PC-9 (cell line): ENCODE measurements at regions not wholly inside any gene's neighbourhood (a gene's known extent, or its start where the extent isn't known, plus 50 kb on each side); places are given as distances from the start of the nearest gene placed in this dataset.

ENCODE experiments used
- BruUV-seq: library from RNA; stranded (reverse); fragments of 400-500 nt; replicated peaks from 2 replicates; lab custom pipeline; 2021; lab: Mats Ljungman, UMichigan
- CTCF ChIA-PET: fragments of 300-600 bp; sonication (Branson Sonifier 250); formaldehyde crosslinking; loops from one replicate; lab custom pipeline; 2022; ENCODE audit warnings: antibody characterized with exemption; lab: Charles Lee
- POLR2A ChIA-PET: fragments of 300-600 bp; sonication (Branson Sonifier 250); formaldehyde crosslinking; loops from one replicate; lab custom pipeline; 2022; ENCODE audit warnings: antibody characterized with exemption; ENCODE audit not compliant: unreplicated experiment; lab: Charles Lee
- DNase-seq, 2 experiments: peaks; one replicate each; pipeline versions ENCODE4 v3.0.0 to v3.0.0-alpha.2; 2015 to 2022; ENCODE audit warnings: mixed read lengths in 1 of 2
- H2AFZ ChIP-seq: fragments of 200-600 bp; sonication (generic); 2 replicates; pipeline ENCODE4 v1.8.1; 2017; ENCODE audit warnings: antibody characterized with exemption
- H3F3A ChIP-seq: fragments of 200-600 bp; sonication (generic); 2 replicates; pipeline ENCODE4 v1.8.1; 2017; ENCODE audit warnings: antibody characterized with exemption, mild to moderate bottlenecking, low read depth; ENCODE audit not compliant: insufficient read depth
- H3K27ac ChIP-seq: fragments of 200-600 bp; sonication (generic); 2 replicates; pipeline ENCODE4 v1.6.1; 2016; ENCODE audit warnings: mixed run types
- H3K27me3 ChIP-seq: fragments of 200-600 bp; sonication (generic); 2 replicates; pipeline ENCODE4 v1.6.1; 2016; ENCODE audit warnings: low read depth, mixed run types; ENCODE audit not compliant: insufficient read depth
- H3K36me3 ChIP-seq: fragments of 200-600 bp; sonication (generic); 2 replicates; pipeline ENCODE4 v1.6.1; 2016; ENCODE audit warnings: low read depth, mixed run types
- H3K4me1 ChIP-seq: fragments of 200-600 bp; sonication (generic); replicated peaks from 2 replicates; pipeline ENCODE4 v1.6.1; 2016; ENCODE audit warnings: mixed run types; ENCODE audit not compliant: insufficient read depth
- H3K4me2 ChIP-seq: fragments of 200-600 bp; sonication (generic); 2 replicates; pipeline ENCODE4 v1.6.1; 2017; ENCODE audit warnings: mixed run types
- H3K4me3 ChIP-seq: fragments of 200-600 bp; sonication (generic); 2 replicates; pipeline ENCODE4 v1.6.1; 2016; ENCODE audit warnings: mixed run types
- H3K79me2 ChIP-seq: fragments of 200-600 bp; sonication (generic); 2 replicates; pipeline ENCODE4 v1.6.1; 2017; ENCODE audit warnings: low read depth, mixed run types
- H3K9me2 ChIP-seq: fragments of 200-600 bp; sonication (generic); 2 replicates; pipeline ENCODE4 v1.8.1; 2017; ENCODE audit warnings: mild to moderate bottlenecking; ENCODE audit not compliant: insufficient read depth
- H3K9me3 ChIP-seq: fragments of 200-600 bp; sonication (generic); 2 replicates; pipeline ENCODE4 v1.8.1; 2016; ENCODE audit warnings: low read depth; ENCODE audit not compliant: insufficient read depth
- H4K20me1 ChIP-seq: fragments of 200-600 bp; sonication (generic); 2 replicates; pipeline ENCODE4 v1.8.1; 2017; ENCODE audit not compliant: insufficient read depth
- CTCF ChIP-seq: fragments of 200-600 bp; sonication (generic); conservative IDR thresholded peaks from 2 replicates; pipeline ENCODE4 v1.6.1; 2017; ENCODE audit warnings: mixed run types, antibody characterized with exemption, mild to moderate bottlenecking, moderate library complexity
- EZH2 ChIP-seq: fragments of 200-600 bp; sonication (generic); IDR thresholded peaks from 2 replicates; pipeline ENCODE4 v1.8.0; 2017; ENCODE audit warnings: antibody characterized with exemption, low read depth
- intact Hi-C: fragments of 100-400 bp; cut with micrococcal nuclease; formaldehyde crosslinking; loops from one replicate; pipeline ENCODE4 v1.10.0; 2022; ENCODE audit not compliant: unreplicated experiment

GRCh38 chr4:74608151-74608949 is 163.4 kb downstream of the AREG start:
- Histone ChIP-seq H3K4me2 (no peak overlapping the region), H3K79me2 (no peaks in the 10 kb centered on the region), H3K27me3 (no peaks in the 10 kb centered on the region), H3K9me3 (0 out of 2 replicates have a peak, but pooled peaks cover 7% of the 10 kb centered on the region), H3K27ac (no peak overlapping the region), H3K4me1 (no peaks in the 10 kb centered on the region), H3K9me2 (no peaks in the 10 kb centered on the region), H4K20me1 (no peaks in the 10 kb centered on the region), H3K4me3 (no peak overlapping the region), H3K36me3 (no peaks in the 10 kb centered on the region), H3F3A (no peaks in the 10 kb centered on the region; the same call in 1 of the 2 replicates), H2AFZ (no peak overlapping the region)
- intact Hi-C loops, result no loop called here
- ChIA-PET CTCF (no interaction called here), POLR2A (interaction anchor here (0.6 kb wide), 1 partner anchor 340 kb away, joined by 6 read pairs; no protein-coding TSS in a partner anchor)
- TF ChIP-seq EZH2 (no peak), CTCF (no peak)
- no TSS peak for BruUV-seq
- DNase-seq, result no peak

GRCh38 chr4:74610491-74610890 is 165.6 kb downstream of the AREG start:
- Histone ChIP-seq H3K27me3 (no peaks in the 10 kb centered on the region), H3K4me2 (no peak overlapping the region), H3K36me3 (no peaks in the 10 kb centered on the region), H3K9me3 (0 out of 2 replicates have a peak, but pooled peaks cover 7% of the 10 kb centered on the region), H3K4me1 (no peaks in the 10 kb centered on the region), H3K4me3 (no peak overlapping the region), H2AFZ (no peak overlapping the region), H4K20me1 (no peaks in the 10 kb centered on the region), H3K9me2 (no peaks in the 10 kb centered on the region), H3K79me2 (no peaks in the 10 kb centered on the region), H3K27ac (no peak overlapping the region), H3F3A (no peaks in the 10 kb centered on the region; the same call in 1 of the 2 replicates)
- TF ChIP-seq CTCF (no peak), EZH2 (no peak)
- intact Hi-C loops, result no loop called here
- BruUV-seq, result no TSS peak
- no peak for DNase-seq
- CTCF ChIA-PET, result no interaction called here
- POLR2A ChIA-PET, result interaction anchor here (0.6 kb wide), 1 partner anchor 386 kb away, joined by 3 read pairs; no protein-coding TSS in a partner anchor

GRCh38 chr4:74612837-74613236 is 167.9 kb downstream of the AREG start:
- Histone ChIP-seq H3K4me2 (no peak overlapping the region), H3K4me1 (no peaks in the 10 kb centered on the region), H3K4me3 (no peak overlapping the region), H4K20me1 (no peaks in the 10 kb centered on the region), H3K27ac (no peak overlapping the region), H3K27me3 (no peaks in the 10 kb centered on the region), H3K9me2 (no peaks in the 10 kb centered on the region), H3F3A (no peaks in the 10 kb centered on the region; the same call in 1 of the 2 replicates), H3K79me2 (no peaks in the 10 kb centered on the region), H3K9me3 (0 out of 2 replicates have a peak, but pooled peaks cover 7% of the 10 kb centered on the region), H3K36me3 (no peaks in the 10 kb centered on the region), H2AFZ (no peak overlapping the region)
- CTCF ChIA-PET, result no interaction called here
- TF ChIP-seq EZH2, result no peak
- TF ChIP-seq CTCF, result no peak
- no peak for DNase-seq
- intact Hi-C loops, result no loop called here
- BruUV-seq, result no TSS peak
- POLR2A ChIA-PET, result no interaction called here
